Activated CD8-positive, alpha-beta T cell treated with anti-CD3 and anti-CD28 coated beads for 36 hours (primary cell): ENCODE measurements at regions not wholly inside any gene's neighbourhood (a gene's known extent, or its start where the extent isn't known, plus 50 kb on each side); places are given as distances from the start of the nearest gene placed in this dataset.

Source experiments
- ATAC-seq: fragments of 200-7000 bp; cut with Tn5 transposase; one replicate; pipeline ENCODE4 v1.10.0; 2021; ENCODE audit warnings: mild to moderate bottlenecking, moderate library complexity
- CTCF ChIA-PET: fragments of 350-600 bp; sonication (Branson Sonifier 250); formaldehyde crosslinking; loops from one replicate; lab custom pipeline; 2021; ENCODE audit warnings: antibody characterized with exemption; lab: Charles Lee
- POLR2A ChIA-PET: fragments of 350-600 bp; sonication (Branson Sonifier 250); formaldehyde crosslinking; loops from one replicate; lab custom pipeline; 2021; ENCODE audit warnings: antibody characterized with exemption; lab: Charles Lee
- DNase-seq: peaks from one replicate; pipeline ENCODE4 v3.0.0-alpha.2; 2020
- H3K27ac Mint-ChIP-seq: one replicate; pipeline ENCODE4 v1.8.0; 2021; ENCODE audit warnings: mild to moderate bottlenecking, mixed read lengths
- H3K27me3 Mint-ChIP-seq: one replicate; pipeline ENCODE4 v1.8.0; 2021; ENCODE audit warnings: mixed read lengths
- H3K36me3 Mint-ChIP-seq: one replicate; pipeline ENCODE4 v1.8.0; 2021; ENCODE audit warnings: low read depth, mixed read lengths
- H3K4me1 Mint-ChIP-seq: one replicate; pipeline ENCODE4 v1.8.0; 2021; ENCODE audit warnings: low read depth, mixed read lengths
- H3K4me3 Mint-ChIP-seq: one replicate; pipeline ENCODE4 v1.8.0; 2021; ENCODE audit warnings: mild to moderate bottlenecking, moderate library complexity, mixed read lengths
- H3K9me3 Mint-ChIP-seq: one replicate; pipeline ENCODE4 v1.8.0; 2021; ENCODE audit warnings: mixed read lengths
- CTCF ChIP-seq: fragments of 200-600 bp; IDR thresholded peaks from one replicate; pipeline ENCODE4 v1.8.0; 2022; ENCODE audit warnings: antibody characterized with exemption, mild to moderate bottlenecking
- intact Hi-C: fragments of 100-400 bp; cut with micrococcal nuclease; formaldehyde crosslinking; loops from one replicate; pipeline ENCODE4 v1.10.0; 2022

- CTCF ChIA-PET: no interaction called here
- no peak for TF ChIP-seq CTCF
- POLR2A ChIA-PET: no interaction called here
- Mint-ChIP-seq H3K9me3 (no peaks in the 10 kb centered on the region), H3K27me3 (no peaks in the 10 kb centered on the region), H3K4me3 (no peak overlapping the region), H3K4me1 (no peaks in the 10 kb centered on the region), H3K36me3 (no peaks in the 10 kb centered on the region), H3K27ac (no peak overlapping the region)
- no peak for DNase-seq
- intact Hi-C loops: loop anchor here (10.0 kb wide), 1 partner anchor 334 kb away; no protein-coding TSS in a partner anchor
- no peak for ATAC-seq
These were observed 269.1 kb downstream of the RAP2B start for GRCh38 chr3:153431076-153431475.

GRCh38 chr3:153437666-153438065 lies 275.6 kb downstream of the RAP2B start:
- intact Hi-C loops: loop anchor here (10.0 kb wide), 1 partner anchor 327 kb away; no protein-coding TSS in a partner anchor
- H3K9me3 Mint-ChIP-seq: no peaks in the 10 kb centered on the region
- H3K27me3 Mint-ChIP-seq: no peaks in the 10 kb centered on the region
- no peak for TF ChIP-seq CTCF
- POLR2A ChIA-PET: interaction anchor here (1.1 kb wide), 1 partner anchor 10 kb away, joined by 3 read pairs; no protein-coding TSS in a partner anchor
- CTCF ChIA-PET: no interaction called here
- H3K4me1 Mint-ChIP-seq: peaks cover 8% of the 10 kb centered on the region
- H3K4me3 Mint-ChIP-seq: no peak overlapping the region
- no peak for ATAC-seq
- H3K36me3 Mint-ChIP-seq: no peaks in the 10 kb centered on the region
- H3K27ac Mint-ChIP-seq: no peak overlapping the region
- DNase-seq: no peak

GRCh38 chr3:153438271-153438670 lies 276.2 kb downstream of the RAP2B start:
- intact Hi-C loops: loop anchor here (10.0 kb wide), 1 partner anchor 327 kb away; no protein-coding TSS in a partner anchor
- TF ChIP-seq CTCF: no peak
- Mint-ChIP-seq H3K27me3 (no peaks in the 10 kb centered on the region), H3K36me3 (no peaks in the 10 kb centered on the region), H3K4me1 (peaks cover 9% of the 10 kb centered on the region), H3K9me3 (no peaks in the 10 kb centered on the region), H3K4me3 (no peak overlapping the region), H3K27ac (no peak overlapping the region)
- DNase-seq (no peak), ATAC-seq (no peak)
- CTCF ChIA-PET: no interaction called here
- POLR2A ChIA-PET: interaction anchor here (1.1 kb wide), 1 partner anchor 9 kb away, joined by 3 read pairs; no protein-coding TSS in a partner anchor

- H3K27me3 Mint-ChIP-seq: no peaks in the 10 kb centered on the region
- CTCF ChIA-PET: no interaction called here
- no peaks in the 10 kb centered on the region for H3K36me3 Mint-ChIP-seq
- intact Hi-C loops: loop anchor here (10.0 kb wide), 1 partner anchor 325 kb away; no protein-coding TSS in a partner anchor
- H3K9me3 Mint-ChIP-seq: no peaks in the 10 kb centered on the region
- TF ChIP-seq CTCF: no peak
- ATAC-seq (no peak), DNase-seq (no peak)
- POLR2A ChIA-PET: no interaction called here
- no peak overlapping the region for H3K27ac Mint-ChIP-seq
- peaks cover 14% of the 10 kb centered on the region for H3K4me1 Mint-ChIP-seq
- no peak overlapping the region for H3K4me3 Mint-ChIP-seq
These were observed 277.8 kb downstream of the RAP2B start for GRCh38 chr3:153439780-153440179.

- Mint-ChIP-seq H3K9me3 (no peaks in the 10 kb centered on the region), H3K27me3 (no peaks in the 10 kb centered on the region), H3K4me1 (peaks cover 14% of the 10 kb centered on the region), H3K36me3 (no peaks in the 10 kb centered on the region), H3K27ac (no peak overlapping the region), H3K4me3 (no peak overlapping the region)
- TF ChIP-seq CTCF: no peak
- intact Hi-C loops: no loop called here
- ChIA-PET CTCF (no interaction called here), POLR2A (no interaction called here)
- ATAC-seq (no peak), DNase-seq (no peak)
These were observed 278.3 kb downstream of the RAP2B start for GRCh38 chr3:153440311-153440710.
